HG02759 (cell line): ENCODE measurements at regions not wholly inside any gene's neighbourhood (a gene's known extent, or its start where the extent isn't known, plus 50 kb on each side); places are given as distances from the start of the nearest gene placed in this dataset.

Experiments used
- ATAC-seq: cut with Tn5 transposase; IDR thresholded peaks from one replicate; pipeline ENCODE4 v1.9.1; 2021; ENCODE audit warnings: mild to moderate bottlenecking, moderate library complexity; ENCODE audit not compliant: unreplicated experiment

GRCh38 chr10:56920601-56921261 lies 559.7 kb upstream of the ZWINT start:
- ATAC-seq, result no peak

GRCh38 chr10:56912043-56912442 lies 551.0 kb upstream of the ZWINT start:
- no peak for ATAC-seq

- no peak for ATAC-seq
Observed at GRCh38 chr10:56905051-56905450, 544.0 kb upstream of the ZWINT start.

GRCh38 chr10:56902554-56902953 lies 541.5 kb upstream of the ZWINT start:
- no peak for ATAC-seq

GRCh38 chr10:56895306-56895705 lies 534.2 kb upstream of the ZWINT start:
- no peak for ATAC-seq

- no peak for ATAC-seq
Observed at GRCh38 chr10:56881218-56881617, 520.2 kb upstream of the ZWINT start.

- ATAC-seq, result no peak
Observed at GRCh38 chr10:56880606-56881005, 519.5 kb upstream of the ZWINT start.

GRCh38 chr10:56874950-56875349 lies 513.9 kb upstream of the ZWINT start:
- ATAC-seq, result no peak

GRCh38 chr10:56871160-56871668 lies 510.2 kb upstream of the ZWINT start:
- ATAC-seq, result no peak

- no peak for ATAC-seq
Observed at GRCh38 chr10:56867236-56867635, 506.2 kb upstream of the ZWINT start.

GRCh38 chr10:56856569-56856968 lies 495.5 kb upstream of the ZWINT start:
- no peak for ATAC-seq

GRCh38 chr10:56844978-56845529 lies 484.0 kb upstream of the ZWINT start:
- no peak for ATAC-seq

GRCh38 chr10:56836659-56837058 lies 475.6 kb upstream of the ZWINT start:
- ATAC-seq, result peak; percentile 48

- ATAC-seq, result no peak
Observed at GRCh38 chr10:56831681-56832080, 470.6 kb upstream of the ZWINT start.

- peak; percentile 71 for ATAC-seq
Observed at GRCh38 chr10:56823849-56824248, 462.8 kb upstream of the ZWINT start.

- ATAC-seq, result no peak
Observed at GRCh38 chr10:56805022-56805421, 444.0 kb upstream of the ZWINT start.

- no peak for ATAC-seq
Observed at GRCh38 chr10:56785292-56785691, 424.2 kb upstream of the ZWINT start.

- no peak for ATAC-seq
Observed at GRCh38 chr10:56782503-56782902, 421.4 kb upstream of the ZWINT start.

GRCh38 chr10:56771343-56771742 lies 410.3 kb upstream of the ZWINT start:
- ATAC-seq, result no peak

- ATAC-seq, result no peak
Observed at GRCh38 chr10:56763090-56763489, 402.0 kb upstream of the ZWINT start.

GRCh38 chr10:56745490-56745889 lies 384.4 kb upstream of the ZWINT start:
- no peak for ATAC-seq

GRCh38 chr10:56728349-56728748 lies 367.3 kb upstream of the ZWINT start:
- no peak for ATAC-seq

GRCh38 chr10:56722912-56723311 lies 361.9 kb upstream of the ZWINT start:
- no peak for ATAC-seq
